Inflammatory macrophage (primary cell): ENCODE measurements at regions not wholly inside any gene's neighbourhood (a gene's known extent, or its start where the extent isn't known, plus 50 kb on each side); places are given as distances from the start of the nearest gene placed in this dataset.
"Not testable (repeated sequence)": the region's sequence is repeated elsewhere in the genome, so short reads cannot be mapped to it uniquely, and the experiment has no call there.

Experiments used
- DNase-seq, 2 donors: peaks; one replicate each; pipeline ENCODE4 v3.0.0-alpha.2; 2020 to 2022

- DNase-seq, result no peak
Observed at GRCh38 chr7:34491899-34492298, 166.1 kb upstream of the NPSR1 start.

- no peak for DNase-seq
Observed at GRCh38 chr7:34493752-34494151, 164.3 kb upstream of the NPSR1 start.

- DNase-seq, result no peak
Observed at GRCh38 chr7:34497153-34497777, 160.8 kb upstream of the NPSR1 start.

- DNase-seq, result no peak
Observed at GRCh38 chr7:34501156-34501555, 156.9 kb upstream of the NPSR1 start.

GRCh38 chr7:34507191-34507590, 150.8 kb upstream of the NPSR1 start:
- DNase-seq, result no peak

- no peak for DNase-seq
Observed at GRCh38 chr7:34523226-34523918, 134.6 kb upstream of the NPSR1 start.

GRCh38 chr7:34530259-34530658, 127.8 kb upstream of the NPSR1 start:
- no peak for DNase-seq

- DNase-seq, result no peak
Observed at GRCh38 chr7:34539003-34539402, 119.0 kb upstream of the NPSR1 start.

- DNase-seq, result no peak
Observed at GRCh38 chr7:34544621-34545020, 113.4 kb upstream of the NPSR1 start.

- no peak for DNase-seq
Observed at GRCh38 chr7:34550996-34551395, 107.0 kb upstream of the NPSR1 start.

- DNase-seq, result no peak
Observed at GRCh38 chr7:34552502-34552901, 105.5 kb upstream of the NPSR1 start.

- DNase-seq, result no peak
Observed at GRCh38 chr7:34558022-34558421, 100.0 kb upstream of the NPSR1 start.

- no peak for DNase-seq
Observed at GRCh38 chr7:34564091-34564490, 93.9 kb upstream of the NPSR1 start.

- DNase-seq, result no peak
Observed at GRCh38 chr7:34567906-34568305, 90.1 kb upstream of the NPSR1 start.

GRCh38 chr7:34569975-34570699, 87.9 kb upstream of the NPSR1 start:
- DNase-seq, result no peak

GRCh38 chr7:34575006-34575405, 83.0 kb upstream of the NPSR1 start:
- no peak for DNase-seq

GRCh38 chr7:34577934-34578333, 80.1 kb upstream of the NPSR1 start:
- not testable (repeated sequence) for DNase-seq

GRCh38 chr7:34581698-34582097, 76.3 kb upstream of the NPSR1 start:
- DNase-seq, result not testable (repeated sequence)

GRCh38 chr7:34584526-34584925, 73.5 kb upstream of the NPSR1 start:
- DNase-seq, result no peak

GRCh38 chr7:34596887-34597286, 61.1 kb upstream of the NPSR1 start:
- no peak for DNase-seq

- DNase-seq, result no peak
Observed at GRCh38 chr7:34603711-34604444, 54.1 kb upstream of the NPSR1 start.
